ENCODE measurements at regions not wholly inside any gene's neighbourhood (a gene's known extent, or its start where the extent isn't known, plus 50 kb on each side); places are given as distances from the start of the nearest gene placed in this dataset.
"Not testable (repeated sequence)": the region's sequence is repeated elsewhere in the genome, so short reads cannot be mapped to it uniquely, and the experiment has no call there.

DNA sequence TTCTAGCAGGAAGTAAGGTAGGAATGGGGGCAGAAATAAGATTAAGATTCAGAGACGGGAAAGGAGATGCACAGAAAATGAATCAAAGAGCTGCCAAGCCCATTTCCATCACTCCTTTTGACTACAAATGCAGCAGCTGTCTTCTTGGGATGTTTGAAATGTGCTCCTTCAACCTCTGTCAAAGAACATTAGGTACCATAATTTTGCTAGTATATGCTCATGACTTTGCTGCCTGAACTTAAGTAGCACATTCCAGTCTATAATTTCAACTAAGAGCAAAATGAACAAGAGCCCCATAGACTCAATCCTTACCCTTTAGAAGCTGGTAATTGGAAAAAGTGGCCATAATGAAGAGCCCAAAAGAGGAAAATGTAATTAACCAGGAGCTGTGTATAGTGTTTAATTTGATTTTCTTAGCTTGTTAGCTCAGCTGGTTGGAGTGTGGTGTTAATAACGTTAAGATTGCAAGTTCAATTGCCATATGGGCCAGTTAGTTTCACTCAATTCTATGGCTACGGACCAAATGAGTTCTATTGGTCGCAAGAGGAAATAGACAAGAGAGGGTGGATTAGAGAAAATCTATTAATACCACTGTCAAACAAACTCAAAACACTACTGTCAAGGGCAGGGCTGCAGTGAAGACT is 349.9 kb downstream of the ZBBX start:
- Mint-ChIP-seq H3K27me3 (ENCODE audit: low read depth) (no peaks in the 10 kb centered on the region), H3K27ac (no peak overlapping the region), H3K4me3 (no peak overlapping the region), H3K9me3 (no peaks in the 10 kb centered on the region), H3K4me1 (peaks cover 31% of the 10 kb centered on the region), H3K36me3 (no peaks in the 10 kb centered on the region)
- TF ChIP-seq, protein P1, sequence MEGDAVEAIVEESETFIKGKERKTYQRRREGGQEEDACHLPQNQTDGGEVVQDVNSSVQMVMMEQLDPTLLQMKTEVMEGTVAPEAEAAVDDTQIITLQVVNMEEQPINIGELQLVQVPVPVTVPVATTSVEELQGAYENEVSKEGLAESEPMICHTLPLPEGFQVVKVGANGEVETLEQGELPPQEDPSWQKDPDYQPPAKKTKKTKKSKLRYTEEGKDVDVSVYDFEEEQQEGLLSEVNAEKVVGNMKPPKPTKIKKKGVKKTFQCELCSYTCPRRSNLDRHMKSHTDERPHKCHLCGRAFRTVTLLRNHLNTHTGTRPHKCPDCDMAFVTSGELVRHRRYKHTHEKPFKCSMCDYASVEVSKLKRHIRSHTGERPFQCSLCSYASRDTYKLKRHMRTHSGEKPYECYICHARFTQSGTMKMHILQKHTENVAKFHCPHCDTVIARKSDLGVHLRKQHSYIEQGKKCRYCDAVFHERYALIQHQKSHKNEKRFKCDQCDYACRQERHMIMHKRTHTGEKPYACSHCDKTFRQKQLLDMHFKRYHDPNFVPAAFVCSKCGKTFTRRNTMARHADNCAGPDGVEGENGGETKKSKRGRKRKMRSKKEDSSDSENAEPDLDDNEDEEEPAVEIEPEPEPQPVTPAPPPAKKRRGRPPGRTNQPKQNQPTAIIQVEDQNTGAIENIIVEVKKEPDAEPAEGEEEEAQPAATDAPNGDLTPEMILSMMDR (IDR thresholded peaks at IDR 0.05; ENCODE audit: unreplicated experiment): no peak
- DNase-seq (ENCODE audit: low spot score in 2 of 2, unreplicated experiment in 2 of 2): no peak

DNA sequence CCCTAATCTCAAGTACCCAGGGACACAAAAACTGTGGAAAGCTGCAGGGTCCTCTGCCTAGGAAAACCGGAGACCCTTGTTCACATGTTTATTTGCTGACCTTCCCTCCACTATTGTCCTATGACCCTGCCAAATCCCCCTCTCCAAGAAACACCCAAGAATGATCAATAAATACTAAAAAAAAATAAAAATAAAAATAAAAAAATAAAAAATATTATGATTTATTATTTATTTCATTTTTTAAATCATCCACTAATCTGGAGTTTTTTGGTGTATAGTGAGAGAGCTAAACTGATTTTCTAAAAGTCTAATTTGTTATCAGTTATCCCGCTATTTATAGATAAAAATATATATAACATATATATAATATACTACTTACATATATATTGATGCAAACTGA is 360.6 kb downstream of the ZBBX start:
- peaks cover 15% of the 10 kb centered on the region for H3K4me1 Mint-ChIP-seq
- not testable (repeated sequence) for DNase-seq (ENCODE audit: low spot score in 2 of 2, unreplicated experiment in 2 of 2); H3K9me3 Mint-ChIP-seq; H3K4me3 Mint-ChIP-seq; H3K27ac Mint-ChIP-seq; H3K36me3 Mint-ChIP-seq; H3K27me3 Mint-ChIP-seq (ENCODE audit: low read depth)

DNA sequence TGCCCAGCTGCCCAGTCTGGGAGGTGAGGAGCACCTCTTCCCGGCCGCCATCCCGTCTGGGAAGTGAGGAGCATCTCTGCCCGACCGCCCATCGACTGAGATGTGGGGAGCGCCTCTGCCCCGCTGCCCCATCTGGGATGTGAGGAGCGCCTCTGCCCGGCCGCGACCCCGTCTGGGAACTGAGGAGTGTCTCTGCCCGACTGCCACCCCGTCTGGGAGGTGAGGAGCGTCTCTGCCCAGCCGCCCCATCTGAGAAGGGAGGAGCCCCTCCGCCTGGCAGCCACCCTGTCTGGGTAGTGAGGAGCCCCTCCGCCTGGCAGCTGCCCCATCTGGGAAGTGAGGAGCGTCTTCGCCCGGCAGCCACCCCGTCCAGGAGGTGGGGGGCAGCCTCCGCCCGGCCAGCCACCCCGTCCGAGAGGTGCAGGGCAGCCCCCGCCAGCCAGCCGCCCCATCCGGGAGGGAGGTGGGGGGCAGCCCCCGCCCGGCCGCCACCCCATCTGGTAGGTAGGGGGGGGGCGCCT is 361.4 kb downstream of the ZBBX start:
- not testable (repeated sequence) for H3K27me3 Mint-ChIP-seq (ENCODE audit: low read depth); H3K9me3 Mint-ChIP-seq; H3K4me3 Mint-ChIP-seq; H3K36me3 Mint-ChIP-seq; H3K27ac Mint-ChIP-seq; DNase-seq (ENCODE audit: low spot score in 2 of 2, unreplicated experiment in 2 of 2)
- H3K4me1 Mint-ChIP-seq: peaks cover 17% of the 10 kb centered on the region

DNA sequence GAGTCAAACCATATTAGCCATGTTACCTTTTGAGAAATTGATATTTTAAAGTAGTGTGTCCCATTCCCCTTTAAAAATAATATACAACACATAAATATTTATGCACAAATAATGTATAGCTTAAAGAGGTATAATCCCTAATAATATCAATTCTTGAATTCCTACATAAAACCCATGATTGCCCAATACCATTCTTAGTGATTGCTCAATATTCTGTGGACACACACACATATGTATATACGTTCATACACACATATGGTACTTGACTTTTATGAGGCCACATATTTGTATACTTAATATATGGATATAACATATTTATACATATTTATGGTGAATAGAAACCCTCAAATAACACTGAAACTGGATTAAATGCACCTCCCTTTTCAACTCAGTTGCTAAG is 367.4 kb downstream of the ZBBX start:
- no peak overlapping the region for H3K27ac Mint-ChIP-seq
- DNase-seq (ENCODE audit: low spot score in 2 of 2, unreplicated experiment in 2 of 2): no peak
- TF ChIP-seq, protein P1 (IDR thresholded peaks at IDR 0.05; ENCODE audit: unreplicated experiment): no peak
- H3K36me3 Mint-ChIP-seq: no peaks in the 10 kb centered on the region
- H3K4me3 Mint-ChIP-seq: no peak overlapping the region
- no peaks in the 10 kb centered on the region for H3K27me3 Mint-ChIP-seq (ENCODE audit: low read depth)
- peaks cover 13% of the 10 kb centered on the region for H3K9me3 Mint-ChIP-seq
- H3K4me1 Mint-ChIP-seq: peaks cover 8% of the 10 kb centered on the region

DNA sequence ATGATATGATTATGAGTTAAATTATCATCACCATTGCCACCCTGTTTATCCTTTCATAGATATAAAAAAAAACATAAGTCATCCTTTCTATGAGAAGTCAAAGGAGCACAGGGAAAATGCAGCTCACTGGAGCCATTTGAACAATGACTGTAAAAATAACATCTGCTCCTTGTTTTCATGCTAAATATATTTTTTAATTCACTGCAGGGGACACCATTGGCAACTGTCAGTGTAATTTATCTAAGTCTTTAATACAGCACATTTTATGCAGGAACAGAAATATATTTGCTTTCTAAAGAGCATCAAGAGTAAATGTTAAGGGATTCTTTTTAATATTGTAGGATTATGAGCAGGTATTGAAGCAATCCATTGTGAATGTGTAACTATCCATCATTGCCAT is 371.3 kb downstream of the ZBBX start:
- Mint-ChIP-seq H3K36me3 (no peaks in the 10 kb centered on the region), H3K4me3 (no peak overlapping the region), H3K4me1 (peaks cover 2% of the 10 kb centered on the region), H3K27ac (no peak overlapping the region), H3K9me3 (peaks cover 13% of the 10 kb centered on the region), H3K27me3 (ENCODE audit: low read depth) (no peaks in the 10 kb centered on the region)
- TF ChIP-seq, protein P1 (IDR thresholded peaks at IDR 0.05; ENCODE audit: unreplicated experiment): no peak
- DNase-seq (ENCODE audit: low spot score in 2 of 2, unreplicated experiment in 2 of 2): no peak

DNA sequence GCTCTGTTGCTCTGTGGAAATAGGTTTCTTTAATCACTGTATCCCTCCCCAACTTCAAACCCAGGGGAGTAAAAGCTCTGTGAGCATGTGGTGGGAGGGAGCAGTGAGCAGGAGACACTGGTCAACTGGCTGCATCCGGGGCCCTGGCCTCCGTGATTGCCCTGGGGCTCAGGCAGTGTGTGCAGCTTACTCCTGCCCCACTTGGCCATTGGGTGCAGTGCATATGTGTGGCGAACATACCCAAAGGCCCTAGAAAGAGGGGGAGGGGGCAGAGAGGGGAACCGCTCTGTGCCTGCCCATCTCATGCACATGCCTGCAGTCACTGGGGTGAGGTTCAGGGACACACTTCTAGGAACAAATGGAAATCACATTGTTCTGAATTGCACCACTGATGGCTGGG is 378.7 kb downstream of the ZBBX start:
- H3K9me3 Mint-ChIP-seq: peaks cover 29% of the 10 kb centered on the region
- no peaks in the 10 kb centered on the region for H3K4me1 Mint-ChIP-seq
- no peak overlapping the region for H3K27ac Mint-ChIP-seq
- H3K27me3 Mint-ChIP-seq (ENCODE audit: low read depth): no peaks in the 10 kb centered on the region
- no peak overlapping the region for H3K4me3 Mint-ChIP-seq
- peaks cover 4% of the 10 kb centered on the region for H3K36me3 Mint-ChIP-seq
- DNase-seq (ENCODE audit: low spot score in 2 of 2, unreplicated experiment in 2 of 2): no peak
- TF ChIP-seq, protein P1 (IDR thresholded peaks at IDR 0.05; ENCODE audit: unreplicated experiment): no peak
